Inflammatory macrophage (primary cell): ENCODE measurements at regions not wholly inside any gene's neighbourhood (a gene's known extent, or its start where the extent isn't known, plus 50 kb on each side); places are given as distances from the start of the nearest gene placed in this dataset.

Source experiments
- DNase-seq, 2 donors: peaks; one replicate each; pipeline ENCODE4 v3.0.0-alpha.2; 2020 to 2022

DNA sequence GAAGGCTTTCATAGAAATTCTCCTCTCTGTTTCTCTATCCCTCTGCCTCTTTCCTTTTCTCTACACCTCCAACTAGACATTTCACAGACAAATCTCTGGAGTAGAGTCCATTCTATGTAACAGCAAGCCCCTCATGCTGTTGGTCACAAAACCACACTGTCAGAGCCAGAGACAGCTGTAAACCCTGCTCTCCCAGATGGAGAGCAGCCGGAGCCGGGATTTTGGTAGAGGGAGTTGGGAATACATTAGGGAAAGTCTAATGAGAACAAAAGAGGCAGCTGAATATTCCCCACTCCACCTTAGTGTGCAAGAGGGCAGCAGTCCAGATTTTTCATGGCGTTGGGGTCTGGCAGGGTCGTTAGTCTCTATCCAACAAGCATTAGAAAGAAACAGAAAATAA, 68.3 kb upstream of the EDN1 start:
- DNase-seq: no peak

DNA sequence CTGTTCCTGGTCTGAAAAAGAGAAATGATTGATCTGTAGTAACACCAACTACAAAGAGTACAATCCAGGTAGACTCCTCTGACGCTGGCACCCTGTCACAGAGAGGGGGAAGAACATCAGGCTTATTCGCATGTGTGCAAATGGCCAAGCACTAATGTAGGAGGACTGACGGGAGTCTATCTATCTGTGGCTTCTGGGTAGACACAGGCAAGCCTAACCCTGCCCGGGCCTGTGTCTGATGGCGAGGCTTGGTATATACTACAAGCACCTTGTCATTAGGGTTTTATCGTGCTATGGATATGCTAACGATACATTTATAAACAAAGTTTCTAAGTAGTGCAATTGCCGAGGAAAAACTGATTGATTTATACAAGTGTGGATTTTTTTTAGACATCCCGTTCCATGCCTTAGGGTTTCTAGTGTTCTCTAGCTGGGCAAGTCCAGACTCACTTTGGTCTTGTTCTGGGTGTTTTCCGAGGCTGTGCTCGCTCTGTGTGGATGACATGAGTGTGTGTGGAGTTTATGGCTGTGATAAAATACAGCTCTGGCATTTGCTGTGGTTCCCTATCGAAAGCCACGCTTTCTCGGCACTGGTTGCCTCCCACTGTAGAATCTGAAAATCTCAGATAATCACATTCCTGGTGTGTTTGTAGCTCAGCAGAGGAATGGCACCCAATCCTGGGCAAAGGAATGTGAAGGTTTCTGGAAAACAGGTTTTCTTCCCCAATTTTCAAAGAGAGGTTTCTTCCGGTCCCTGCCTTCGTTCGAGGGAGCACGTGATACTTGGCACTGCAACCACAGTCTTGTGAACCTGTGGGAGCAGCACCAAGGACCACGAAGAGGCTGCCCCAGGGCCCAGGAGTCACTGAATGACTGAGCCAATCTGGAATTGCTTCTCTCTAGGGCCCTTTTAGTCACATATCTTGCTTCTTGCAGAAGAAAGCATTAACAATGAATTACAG, 67.5 kb upstream of the EDN1 start:
- no peak for DNase-seq

DNA sequence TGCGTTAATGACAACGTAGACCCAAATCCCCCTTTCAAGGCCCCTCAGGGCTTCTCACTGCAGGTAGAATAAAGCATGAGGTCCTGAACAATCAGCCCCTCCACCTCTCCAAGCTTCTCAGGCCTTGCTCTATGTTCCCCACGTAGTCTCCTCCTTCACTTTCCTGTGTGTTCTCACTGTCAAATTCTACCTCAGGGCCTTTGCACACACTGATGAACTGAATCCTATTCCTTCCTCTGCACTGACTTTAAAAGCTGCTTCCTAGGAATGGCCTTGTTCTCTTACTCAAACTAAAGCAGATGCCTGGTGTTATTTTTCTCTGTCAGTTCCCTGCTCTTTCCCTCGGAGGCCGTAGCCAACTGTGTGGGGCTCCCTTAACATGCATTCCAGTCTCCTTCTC, 66.8 kb upstream of the EDN1 start:
- no peak for DNase-seq

- DNase-seq: no peak
Observed at GRCh38 chr6:12224251-12224650, 65.9 kb upstream of the EDN1 start.

DNA sequence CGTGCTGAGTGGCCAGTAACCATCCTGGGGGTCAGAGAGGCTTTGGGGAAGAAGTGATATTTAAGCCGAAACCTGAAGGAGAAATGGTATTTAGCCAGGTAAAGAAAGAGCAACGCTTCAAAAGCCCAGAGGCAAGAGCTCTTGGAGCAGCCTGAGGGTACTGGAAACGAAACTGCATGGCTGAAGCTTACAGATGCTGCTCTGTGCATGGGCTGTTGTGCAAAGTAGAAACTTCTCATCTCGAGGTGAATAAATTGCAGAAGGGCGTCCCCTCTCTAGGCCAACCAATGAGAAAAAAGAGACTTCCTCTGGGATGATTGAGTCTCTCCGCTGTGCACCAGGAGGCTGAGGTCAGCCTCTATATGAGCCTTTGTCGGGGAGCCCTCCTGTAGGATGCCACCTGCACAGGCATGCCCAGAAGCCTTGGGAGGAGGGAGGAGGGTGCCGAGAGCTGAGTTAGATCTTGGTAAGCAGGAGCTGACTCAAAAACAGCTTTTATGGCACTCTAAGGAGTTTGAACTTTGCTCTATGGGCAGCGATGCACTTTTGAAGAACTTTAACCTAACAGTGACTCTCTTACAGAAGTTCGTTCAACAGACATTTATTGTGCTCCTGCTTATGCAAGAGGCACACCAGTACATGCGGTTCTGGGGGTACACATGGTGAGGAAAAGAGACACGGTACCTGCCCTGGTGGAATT, 61.6 kb upstream of the EDN1 start:
- DNase-seq: no peak

GRCh38 chr6:12229332-12229731, 60.8 kb upstream of the EDN1 start:
- no peak for DNase-seq

DNA sequence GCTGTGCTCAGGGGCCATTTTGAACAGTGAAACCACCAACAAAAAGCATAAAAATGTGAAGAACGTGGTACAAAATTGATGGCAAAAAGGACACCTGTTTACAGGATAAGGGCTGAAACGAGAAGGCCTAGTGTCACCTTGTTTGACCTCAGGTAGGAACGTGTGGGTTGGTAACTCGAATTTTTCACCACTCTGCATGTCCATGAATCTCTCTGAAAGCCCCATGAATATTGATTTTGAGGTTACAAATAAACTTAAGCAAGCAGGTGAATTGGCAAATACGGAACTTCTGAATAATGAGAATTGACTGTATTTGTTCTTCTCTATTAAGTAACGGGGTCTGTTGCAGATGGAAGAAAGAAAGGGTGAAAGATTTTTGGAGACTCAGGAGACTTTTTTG, 59.6 kb upstream of the EDN1 start:
- DNase-seq: no peak

DNA sequence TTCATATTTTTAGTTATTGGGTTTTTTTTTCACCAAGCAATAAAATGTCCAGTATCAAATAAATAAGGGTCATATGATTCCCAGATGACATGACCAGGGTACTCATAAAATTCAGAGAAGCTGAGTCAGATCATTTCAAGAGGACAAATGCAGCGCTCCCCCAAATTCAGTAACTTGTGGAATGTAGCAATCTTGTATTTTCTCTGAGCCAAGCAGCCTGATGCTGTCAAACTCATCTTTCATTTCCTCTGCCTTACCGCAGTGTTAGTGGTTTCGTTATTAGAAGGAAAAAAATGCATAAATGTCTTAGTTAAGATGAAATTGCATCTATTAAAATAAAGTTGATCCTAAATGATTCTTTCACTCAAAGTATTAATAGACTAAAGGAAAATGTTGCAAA, 57.8 kb upstream of the EDN1 start:
- peak; percentile 61 to 63 for DNase-seq

- DNase-seq: no peak
Observed at GRCh38 chr6:12232821-12233220, 57.3 kb upstream of the EDN1 start.

DNA sequence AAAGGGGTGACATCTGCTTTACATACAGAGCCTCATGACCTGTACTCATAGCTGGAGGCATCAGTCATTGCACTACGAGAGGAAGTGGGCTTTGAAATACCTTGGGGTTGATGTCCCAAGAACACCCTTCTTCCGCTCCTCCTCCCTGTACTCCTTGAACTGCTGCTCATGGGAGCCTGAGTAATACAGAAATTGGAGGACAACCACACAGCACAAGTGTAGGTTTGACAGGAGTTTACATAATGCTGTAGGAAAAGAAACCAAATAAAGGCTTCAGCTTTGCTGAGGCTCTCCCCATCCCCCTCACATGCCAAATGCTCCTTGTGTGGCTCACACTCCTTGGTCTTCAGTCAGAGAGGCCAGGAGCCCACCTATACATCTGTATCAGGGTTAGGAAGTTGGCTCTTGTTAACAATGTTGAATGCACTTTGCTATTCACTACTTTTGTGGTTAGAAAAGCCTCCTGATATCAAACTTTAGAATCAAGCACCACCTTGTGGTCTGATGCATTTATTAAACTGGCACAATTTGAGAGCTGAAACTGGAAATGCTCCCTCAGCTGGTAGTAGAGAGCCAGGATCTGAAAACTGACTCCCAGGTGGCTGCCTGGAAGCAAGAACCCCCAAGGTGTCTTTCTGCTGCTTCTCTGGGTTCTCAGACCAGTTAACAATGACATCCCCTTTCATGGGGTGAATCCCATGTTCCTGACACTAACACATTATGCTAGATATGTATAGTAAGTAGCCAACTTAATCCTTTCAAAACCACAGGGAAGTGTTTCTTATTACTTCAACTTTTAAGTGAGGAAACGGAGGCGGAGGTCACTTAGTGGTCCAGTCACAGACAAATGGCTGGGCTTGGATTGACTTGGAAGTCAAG, 56.2 kb upstream of the EDN1 start:
- peak; percentile 95 to 97 for DNase-seq

- DNase-seq: peak; percentile 36 to 48
Observed at GRCh38 chr6:12235341-12235740, 54.8 kb upstream of the EDN1 start.

DNA sequence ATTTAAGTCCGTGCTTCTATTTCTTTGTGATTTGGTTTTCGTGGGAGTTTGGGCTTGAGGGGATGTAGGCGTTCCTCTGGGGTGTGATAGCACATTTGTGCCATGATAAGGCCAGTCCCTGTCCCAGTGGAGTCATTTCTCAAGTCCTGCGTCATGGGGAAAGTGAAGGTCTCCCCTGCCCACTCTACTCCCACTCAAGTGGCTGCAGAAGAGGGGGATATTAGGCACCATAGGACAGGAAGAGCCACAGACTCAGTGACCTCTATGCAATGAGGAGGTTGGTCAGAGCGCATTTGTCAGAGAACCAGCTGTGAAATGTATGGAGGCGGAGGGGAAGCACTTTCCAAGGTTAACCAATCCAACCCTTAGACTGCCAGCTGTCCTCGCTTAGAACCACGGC, 51.9 kb upstream of the EDN1 start:
- peak; percentile 96 to 99 for DNase-seq
